ENCODE measurements at regions not wholly inside any gene's neighbourhood (a gene's known extent, or its start where the extent isn't known, plus 50 kb on each side); places are given as distances from the start of the nearest gene placed in this dataset.

- Histone ChIP-seq H3K27me3 (ENCODE audit: control insufficient read depth, insufficient read depth, low read length) (no peaks in the 10 kb centered on the region), H3K56ac (ENCODE audit: extremely low read depth, insufficient read depth, low read length) (no peak overlapping the region), H3K9me3 (ENCODE audit: control insufficient read depth, insufficient read depth, low read length) (no peaks in the 10 kb centered on the region), H2AFZ (replicated peaks; ENCODE audit: low read length, poor library complexity) (no peak overlapping the region), H2BK120ac (ENCODE audit: low read depth, low read length) (no peak overlapping the region), H2AK9ac (replicated peaks; ENCODE audit: low read depth, low read length, poor library complexity) (no peak overlapping the region), H3K4me2 (ENCODE audit: low read depth, low read length) (no peak overlapping the region), H2BK5ac (ENCODE audit: low read depth, low read length, poor library complexity, severe bottlenecking) (no peak overlapping the region), H4K91ac (ENCODE audit: insufficient read depth, low read depth, low read length) (no peak overlapping the region), H3K36me3 (ENCODE audit: control insufficient read depth, insufficient read depth, low read length) (no peaks in the 10 kb centered on the region), H3K4me3 (ENCODE audit: insufficient read depth, low read depth, low read length) (no peak overlapping the region), H2AK5ac (ENCODE audit: low read depth, low read length) (no peak overlapping the region), H3K4ac (ENCODE audit: low read depth, low read length) (no peak overlapping the region), H3K23ac (ENCODE audit: low read depth, low read length) (no peak overlapping the region), H2BK20ac (ENCODE audit: low read depth, low read length) (no peak overlapping the region), H3K4me1 (ENCODE audit: control insufficient read depth, insufficient read depth, low read length) (peaks cover 1% of the 10 kb centered on the region; the same call in 1 of the 2 replicates), H3K18ac (ENCODE audit: low read depth, low read length) (no peak overlapping the region), H3K9ac (ENCODE audit: low read depth, low read length) (no peak overlapping the region), H4K20me1 (ENCODE audit: insufficient read depth, low read length) (no peaks in the 10 kb centered on the region), H3K9me1 (ENCODE audit: insufficient read depth, low read length) (no peaks in the 10 kb centered on the region), H2BK15ac (ENCODE audit: low read depth, low read length) (no peak overlapping the region), H4K5ac (ENCODE audit: low read depth, low read length) (no peak overlapping the region), H3K27ac (ENCODE audit: insufficient read depth, low read length) (no peak overlapping the region), H4K8ac (ENCODE audit: low read depth in 2 of 2, low read length in 2 of 2) (no peak overlapping the region), H3K79me1 (ENCODE audit: low read depth in 1 of 2, low read length in 2 of 2) (no peaks in the 10 kb centered on the region), H3K14ac (replicated peaks; ENCODE audit: low read depth, low read length) (no peak overlapping the region)
- CTCF ChIA-PET, result no interaction called here
- POLR2A ChIA-PET (ENCODE audit: unreplicated experiment), result no interaction called here
- TF ChIP-seq POLR2A (IDR thresholded peaks at IDR 0.05; ENCODE audit: low read depth, low read length) (no peak), MAFK (IDR thresholded peaks at IDR 0.05; ENCODE audit: low read depth, low read length) (no peak), CTCF (conservative IDR thresholded peaks at IDR 0.05; ENCODE audit: low read depth, low read length) (no peak), RAD21 (IDR thresholded peaks at IDR 0.05; ENCODE audit: low read length) (no peak), CEBPB (IDR thresholded peaks at IDR 0.05; ENCODE audit: low read depth, low read length) (no peak), RFX5 (IDR thresholded peaks at IDR 0.05; ENCODE audit: low read depth, low read length) (no peak), SMC3 (IDR thresholded peaks at IDR 0.05; ENCODE audit: low read depth, low read length) (no peak), MAZ (IDR thresholded peaks at IDR 0.05; ENCODE audit: borderline replicate concordance, low read depth, low read length) (no peak), MXI1 (IDR thresholded peaks at IDR 0.05; ENCODE audit: borderline replicate concordance, low read depth, low read length) (no peak), RCOR1 (IDR thresholded peaks at IDR 0.05; ENCODE audit: insufficient replicate concordance, low read length) (no peak), BHLHE40 (IDR thresholded peaks at IDR 0.05; ENCODE audit: low read depth, low read length) (no peak), USF2 (IDR thresholded peaks at IDR 0.05; ENCODE audit: low read depth, low read length) (no peak), FOS (IDR thresholded peaks at IDR 0.05; ENCODE audit: low read depth, low read length) (no peak), NFE2L2 (IDR thresholded peaks at IDR 0.05; ENCODE audit: low read depth, low read length) (no peak), ELK1 (IDR thresholded peaks at IDR 0.05; ENCODE audit: borderline replicate concordance, low read depth, low read length) (no peak)
- ATAC-seq (ENCODE audit: low read depth) (no peak), DNase-seq (no peak)
- BruUV-seq (replicated peaks), result no TSS peak
- intact Hi-C loops (cut with micrococcal nuclease) (no loop called here), in situ Hi-C loops (cut with MboI; ENCODE audit: low sequenced_read_pairs) (no loop called here), dilution Hi-C loops (cut with HindIII; ENCODE audit: low sequenced_read_pairs, unreplicated experiment) (no loop called here)
- no CpG with 5 or more reads among the region's 3 CpGs for WGBS, 2 experiments (ENCODE audit: extremely low coverage in 2 of 2, insufficient read length in 1 of 2)
Measured at GRCh38 chr7:66460921-66461361, 167.7 kb upstream of the KCTD7 start.
